GM12873 (cell line): ENCODE measurements at regions not wholly inside any gene's neighbourhood (a gene's known extent, or its start where the extent isn't known, plus 50 kb on each side); places are given as distances from the start of the nearest gene placed in this dataset.

Experiments
- CTCF ChIP-seq: IDR thresholded peaks from 2 replicates; pipeline ENCODE4 v1.5.1; 2012; ENCODE audit warnings: low read depth, mild to moderate bottlenecking, moderate library complexity, low read length, control low read depth; ENCODE audit not compliant: insufficient read depth; ENCODE audit errors: missing control alignments

GRCh38 chr11:134683860-134684259 is 271.8 kb upstream of the B3GAT1 start:
- no peak for TF ChIP-seq CTCF

DNA sequence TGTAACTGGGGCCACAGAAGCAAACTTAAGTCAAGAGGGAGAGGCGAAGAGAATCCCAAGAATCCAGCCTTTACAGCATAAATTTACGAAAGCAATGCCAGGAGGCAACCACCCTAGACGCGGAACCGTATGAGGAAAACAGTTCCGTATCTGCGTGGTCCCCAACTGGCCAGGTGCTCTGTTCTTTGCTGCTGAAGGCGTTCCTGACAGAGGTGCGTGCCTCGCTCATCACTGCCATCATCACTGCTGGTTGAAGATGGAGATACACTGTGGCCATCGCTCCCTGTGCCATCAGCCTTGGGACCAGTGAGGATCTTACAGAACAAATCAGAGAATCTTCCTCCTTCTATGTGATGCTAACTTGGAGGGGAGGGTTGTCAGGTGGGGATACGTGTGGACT is 270.5 kb upstream of the B3GAT1 start:
- no peak for TF ChIP-seq CTCF

GRCh38 chr11:134679592-134679991 is 267.6 kb upstream of the B3GAT1 start:
- no peak for TF ChIP-seq CTCF

DNA sequence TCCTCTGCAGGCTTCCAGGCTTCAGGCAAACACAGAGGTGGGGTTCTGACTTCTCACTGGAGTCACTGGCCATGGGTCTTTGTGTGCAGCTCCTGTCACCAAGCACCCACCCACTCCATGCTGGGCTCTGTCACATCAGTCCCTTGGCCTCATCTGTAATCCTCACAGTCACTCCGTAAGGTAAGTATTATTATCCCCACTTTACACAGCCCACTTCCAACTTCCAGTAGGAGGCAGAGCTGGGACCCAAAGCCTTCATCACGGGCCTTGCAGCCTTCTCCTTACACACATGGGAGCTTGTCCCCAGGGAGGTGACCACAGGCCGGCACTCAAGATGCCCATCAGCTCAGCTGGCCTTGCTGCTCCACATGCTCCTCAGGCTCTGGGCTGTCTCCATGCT is 266.7 kb upstream of the B3GAT1 start:
- no peak for TF ChIP-seq CTCF

- TF ChIP-seq CTCF, result no peak
Measured at GRCh38 chr11:134677891-134678551, 266.0 kb upstream of the B3GAT1 start.

DNA sequence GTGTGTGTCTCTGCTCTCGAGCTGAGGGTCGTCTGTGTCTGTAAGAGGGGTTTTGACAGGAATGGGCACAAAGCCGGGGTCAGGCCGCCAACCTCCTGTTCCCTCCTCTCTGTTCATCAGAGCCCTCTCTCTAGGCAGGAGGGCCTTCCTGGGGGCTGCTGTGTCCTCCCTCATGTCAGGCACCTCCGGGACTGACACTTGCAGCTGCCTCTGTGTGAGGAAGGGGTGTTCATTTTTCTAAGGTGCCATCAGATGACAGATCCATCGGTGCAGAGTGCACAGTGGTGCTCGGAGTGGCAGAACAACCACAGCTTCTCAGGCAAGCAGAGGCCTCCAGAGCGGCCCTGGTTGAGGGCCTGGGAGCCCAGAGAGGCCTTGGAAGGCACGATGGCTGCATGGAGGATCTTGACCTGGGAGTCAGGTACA is 265.4 kb upstream of the B3GAT1 start:
- TF ChIP-seq CTCF, result no peak

DNA sequence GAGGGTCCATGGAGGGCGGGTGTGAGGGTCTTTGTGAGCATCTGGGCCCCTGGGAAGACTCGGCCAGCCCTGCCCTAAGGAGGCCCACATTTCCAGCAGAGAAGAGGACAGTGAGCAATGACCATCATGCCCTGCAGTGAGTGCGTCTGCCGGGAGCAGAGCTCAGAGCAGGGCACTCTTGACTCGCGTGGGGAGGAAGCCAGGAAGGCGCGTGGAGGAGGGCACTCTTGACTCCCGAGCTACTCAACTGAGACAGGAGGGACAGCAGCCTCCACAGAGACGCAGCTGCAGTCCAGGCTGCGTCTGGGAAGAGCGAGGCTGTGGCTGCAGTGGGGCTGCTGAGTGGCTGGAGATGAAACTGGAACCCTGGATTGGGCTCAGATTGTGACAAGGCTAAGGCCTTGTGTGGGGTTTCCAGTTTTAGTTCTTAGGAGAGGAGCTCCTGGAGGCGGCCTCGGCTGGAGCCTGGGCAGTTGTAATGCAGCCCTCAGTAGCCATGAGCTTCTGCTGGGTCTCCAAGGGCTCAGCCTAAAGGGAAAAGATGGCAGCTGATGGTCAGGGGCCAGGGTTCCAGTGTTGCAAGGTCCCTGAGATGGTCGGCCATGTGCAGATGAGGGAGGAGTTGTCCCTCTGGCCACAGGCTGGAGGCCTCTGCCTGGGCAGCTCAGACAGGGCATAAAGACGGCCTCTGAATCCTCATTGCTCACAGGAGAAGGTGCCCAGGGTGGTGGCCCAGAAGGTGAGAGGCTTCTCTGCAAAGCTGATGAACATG is 264.7 kb upstream of the B3GAT1 start:
- no peak for TF ChIP-seq CTCF
